IPS-20b (cell line): ENCODE measurements at regions not wholly inside any gene's neighbourhood (a gene's known extent, or its start where the extent isn't known, plus 50 kb on each side); places are given as distances from the start of the nearest gene placed in this dataset.
"Not testable (repeated sequence)": the region's sequence is repeated elsewhere in the genome, so short reads cannot be mapped to it uniquely, and the experiment has no call there.

ENCODE experiments used
- H3K27ac ChIP-seq: one replicate; pipeline ENCODE4 v1.5.1; 2013; ENCODE audit warnings: low read length
- H3K27me3 ChIP-seq: 2 replicates; pipeline ENCODE4 v1.6.1; 2013; ENCODE audit warnings: mild to moderate bottlenecking, low read length, inconsistent platforms; ENCODE audit not compliant: insufficient read depth
- H3K36me3 ChIP-seq: 2 replicates; pipeline ENCODE4 v1.6.1; 2013; ENCODE audit warnings: low read depth, mild to moderate bottlenecking, inconsistent platforms, low read length, moderate library complexity; ENCODE audit not compliant: insufficient read depth
- H3K4me1 ChIP-seq: 2 replicates; pipeline ENCODE4 v1.6.1; 2013; ENCODE audit warnings: mild to moderate bottlenecking, control low read depth, inconsistent platforms, low read length, moderate library complexity; ENCODE audit not compliant: insufficient read depth
- H3K4me3 ChIP-seq: 2 replicates; pipeline ENCODE4 v1.5.1; 2013; ENCODE audit warnings: mild to moderate bottlenecking, low read length, inconsistent platforms
- H3K9ac ChIP-seq: 2 replicates; pipeline ENCODE4 v1.6.1; 2013; ENCODE audit warnings: low read depth, mild to moderate bottlenecking, inconsistent platforms, low read length, moderate library complexity
- H3K9me3 ChIP-seq: 2 replicates; pipeline ENCODE4 v1.6.1; 2013; ENCODE audit warnings: mild to moderate bottlenecking, low read depth, low read length, inconsistent platforms; ENCODE audit not compliant: insufficient read depth

DNA sequence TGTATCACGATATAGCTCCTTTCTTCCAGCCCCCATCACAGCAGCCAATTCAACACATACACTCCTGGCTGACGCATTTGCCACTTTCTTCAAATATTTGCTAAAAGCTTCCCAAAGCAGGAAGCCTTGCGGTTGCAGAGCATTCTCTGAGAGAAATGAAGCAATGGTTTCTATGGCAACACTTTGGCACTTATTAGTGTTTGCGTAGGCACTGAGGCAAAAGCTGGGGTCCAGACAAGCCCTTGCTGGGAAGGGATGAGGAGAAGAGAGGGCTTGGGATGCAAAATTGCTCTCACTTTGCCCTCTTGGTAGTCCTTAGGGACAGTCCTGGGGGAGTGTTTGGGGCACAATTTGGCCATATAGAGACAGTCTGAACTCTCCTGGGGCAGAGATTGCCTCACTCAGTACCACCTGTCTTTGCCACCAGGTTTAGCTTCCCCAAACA lies 55.0 kb upstream of the PAK3 start:
- H3K4me1 ChIP-seq, result no peaks in the 10 kb centered on the region
- H3K36me3 ChIP-seq, result no peaks in the 10 kb centered on the region
- H3K4me3 ChIP-seq, result no peak overlapping the region
- H3K27me3 ChIP-seq, result no peaks in the 10 kb centered on the region
- H3K27ac ChIP-seq, result no peak overlapping the region
- no peaks in the 10 kb centered on the region for H3K9me3 ChIP-seq
- H3K9ac ChIP-seq, result no peak overlapping the region

DNA sequence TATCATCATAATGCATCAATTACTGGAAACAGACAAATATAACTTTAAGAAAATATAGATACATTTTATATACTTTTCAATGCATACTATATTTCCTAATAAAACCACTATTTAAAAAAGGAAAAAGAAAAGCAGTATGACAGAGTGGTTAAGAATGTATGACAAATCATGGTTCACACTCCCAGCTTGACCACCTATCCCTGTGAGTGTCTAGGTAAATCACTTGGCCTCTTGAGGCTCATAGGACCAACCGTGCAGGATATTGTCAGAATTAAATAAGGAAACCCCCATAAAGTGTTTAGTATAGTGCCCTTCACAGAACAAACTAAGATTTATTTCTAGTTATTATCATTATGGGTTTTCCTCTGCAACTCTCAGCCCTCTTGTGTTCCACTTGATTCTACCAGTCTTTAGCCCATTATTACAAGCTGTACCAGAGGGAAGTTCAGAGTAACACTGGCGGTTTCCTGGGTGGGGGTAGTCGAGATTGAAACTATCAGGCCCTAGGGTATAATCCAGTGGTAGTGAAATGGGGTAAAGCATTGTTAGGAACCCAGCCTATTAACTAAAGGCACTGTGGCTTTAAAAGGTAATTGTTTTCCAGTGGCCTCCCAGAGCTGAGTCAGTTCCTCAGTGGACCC lies 55.5 kb upstream of the PAK3 start:
- Histone ChIP-seq H3K4me3 (no peak overlapping the region), H3K9ac (no peak overlapping the region), H3K27me3 (no peaks in the 10 kb centered on the region), H3K4me1 (no peaks in the 10 kb centered on the region), H3K36me3 (no peaks in the 10 kb centered on the region), H3K9me3 (no peaks in the 10 kb centered on the region), H3K27ac (no peak overlapping the region)

DNA sequence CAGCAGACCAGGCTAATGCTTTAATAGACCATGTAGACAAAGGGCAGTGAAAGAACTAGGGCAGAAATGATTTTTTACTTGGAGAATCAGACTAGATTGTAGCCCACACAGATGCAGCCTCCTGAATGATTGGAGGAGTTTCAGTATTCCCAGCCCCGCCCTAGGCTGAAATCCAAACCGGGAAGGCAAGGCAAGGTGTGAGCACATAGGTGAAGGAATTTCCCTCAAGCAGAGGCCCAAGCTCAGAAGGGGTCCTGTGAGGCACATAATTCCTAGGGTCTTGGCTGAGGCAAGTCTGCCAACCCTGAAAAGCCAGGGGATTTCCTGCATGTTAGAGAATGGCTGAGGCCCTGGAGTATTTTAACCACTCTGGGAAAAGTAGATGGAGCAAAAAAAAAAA lies 56.4 kb upstream of the PAK3 start:
- no peak overlapping the region for H3K9ac ChIP-seq
- H3K4me3 ChIP-seq, result no peak overlapping the region
- H3K27ac ChIP-seq, result no peak overlapping the region
- no peaks in the 10 kb centered on the region for H3K36me3 ChIP-seq
- H3K27me3 ChIP-seq, result no peaks in the 10 kb centered on the region
- H3K9me3 ChIP-seq, result no peaks in the 10 kb centered on the region
- H3K4me1 ChIP-seq, result no peaks in the 10 kb centered on the region

DNA sequence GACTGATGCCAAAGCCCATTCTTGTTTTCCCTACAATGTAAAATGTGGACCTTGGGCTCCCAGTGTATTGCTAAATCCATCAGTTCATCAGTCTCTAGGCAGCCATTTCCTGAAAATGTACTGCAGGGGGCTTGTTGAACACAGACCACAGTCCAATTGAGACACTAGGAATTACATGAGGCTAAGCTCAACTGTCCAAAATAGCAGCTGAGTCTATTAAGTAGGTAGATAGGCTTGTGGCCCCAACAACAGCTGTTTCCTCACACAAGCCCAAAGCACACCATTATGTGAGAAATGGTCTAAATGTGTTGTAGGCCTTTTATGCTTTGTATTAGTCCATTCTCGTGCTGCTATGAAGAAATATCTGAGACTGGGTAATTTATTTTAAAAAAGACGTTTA lies 60.0 kb upstream of the PAK3 start:
- H3K36me3 ChIP-seq, result no peaks in the 10 kb centered on the region
- no peaks in the 10 kb centered on the region for H3K4me1 ChIP-seq
- no peak overlapping the region for H3K9ac ChIP-seq
- H3K27ac ChIP-seq, result no peak overlapping the region
- H3K27me3 ChIP-seq, result no peaks in the 10 kb centered on the region
- H3K4me3 ChIP-seq, result no peak overlapping the region
- H3K9me3 ChIP-seq, result no peaks in the 10 kb centered on the region

- no peak overlapping the region for H3K9ac ChIP-seq
- no peaks in the 10 kb centered on the region for H3K9me3 ChIP-seq
- no peaks in the 10 kb centered on the region for H3K27me3 ChIP-seq
- no peak overlapping the region for H3K4me3 ChIP-seq
- H3K36me3 ChIP-seq, result no peaks in the 10 kb centered on the region
- no peak overlapping the region for H3K27ac ChIP-seq
- H3K4me1 ChIP-seq, result no peaks in the 10 kb centered on the region
These were observed 60.7 kb upstream of the PAK3 start for GRCh38 chrX:111035256-111035655.

DNA sequence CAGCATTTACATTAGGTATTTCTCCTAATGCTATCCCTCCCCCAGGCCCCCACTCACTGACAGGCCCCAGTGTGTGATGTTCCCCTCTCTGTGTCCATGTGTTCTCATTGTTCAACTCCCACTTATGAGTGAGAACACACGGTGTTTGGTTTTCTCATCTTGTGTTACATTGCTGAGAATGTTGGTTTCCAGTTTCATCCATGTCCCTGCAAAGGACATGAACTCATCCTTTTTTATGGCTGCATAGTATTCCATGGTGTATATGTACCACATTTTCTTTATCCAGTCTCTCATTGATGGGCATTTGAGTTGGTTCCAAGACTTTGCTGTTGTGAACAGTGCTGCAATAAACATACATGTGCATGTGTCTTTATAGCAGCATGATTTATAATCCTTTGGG lies 73.0 kb upstream of the PAK3 start:
- not testable (repeated sequence) for H3K4me1 ChIP-seq

DNA sequence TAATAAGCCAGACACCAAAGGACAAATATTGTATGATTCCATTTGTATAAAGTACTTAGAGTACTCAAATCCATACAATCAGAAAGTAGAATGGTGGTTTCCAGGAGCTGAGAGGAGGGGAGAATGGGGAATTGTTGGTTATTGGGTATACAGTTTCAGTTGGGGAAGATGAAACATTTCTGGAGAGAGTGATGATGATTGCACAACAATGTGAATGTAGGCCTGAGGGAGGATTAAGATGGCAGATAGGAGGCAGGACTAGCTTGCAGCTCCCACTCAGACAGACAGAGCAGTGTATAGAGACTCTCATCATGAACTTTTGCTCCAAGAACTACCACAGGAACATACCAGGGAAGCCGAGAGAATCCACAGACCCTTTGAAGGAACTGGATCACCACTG lies 75.7 kb upstream of the PAK3 start:
- Histone ChIP-seq H3K4me3 (no peak overlapping the region), H3K4me1 (no peaks in the 10 kb centered on the region), H3K36me3 (no peaks in the 10 kb centered on the region), H3K27ac (no peak overlapping the region), H3K9me3 (no peaks in the 10 kb centered on the region), H3K27me3 (no peaks in the 10 kb centered on the region), H3K9ac (no peak overlapping the region)

More for the DNA sequence above, 73.0 kb upstream of the PAK3 start:
- H3K4me3 ChIP-seq, H3K27me3 ChIP-seq, H3K9ac ChIP-seq, H3K27ac ChIP-seq, H3K36me3 ChIP-seq, H3K9me3 ChIP-seq: not testable (repeated sequence)

GRCh38 chrX:111013778-111014455 lies 82.1 kb upstream of the PAK3 start:
- Histone ChIP-seq H3K27me3 (no peaks in the 10 kb centered on the region), H3K4me1 (peaks cover 2% of the 10 kb centered on the region; the same call in 1 of the 2 replicates), H3K9ac (no peak overlapping the region), H3K9me3 (no peaks in the 10 kb centered on the region), H3K36me3 (no peaks in the 10 kb centered on the region), H3K4me3 (no peak overlapping the region), H3K27ac (no peak overlapping the region)

GRCh38 chrX:111010111-111010510 lies 85.9 kb upstream of the PAK3 start:
- Histone ChIP-seq H3K9ac (no peak overlapping the region), H3K9me3 (no peaks in the 10 kb centered on the region), H3K4me1 (peaks cover 2% of the 10 kb centered on the region; the same call in 1 of the 2 replicates), H3K4me3 (no peak overlapping the region), H3K36me3 (no peaks in the 10 kb centered on the region), H3K27ac (no peak overlapping the region), H3K27me3 (no peaks in the 10 kb centered on the region)

DNA sequence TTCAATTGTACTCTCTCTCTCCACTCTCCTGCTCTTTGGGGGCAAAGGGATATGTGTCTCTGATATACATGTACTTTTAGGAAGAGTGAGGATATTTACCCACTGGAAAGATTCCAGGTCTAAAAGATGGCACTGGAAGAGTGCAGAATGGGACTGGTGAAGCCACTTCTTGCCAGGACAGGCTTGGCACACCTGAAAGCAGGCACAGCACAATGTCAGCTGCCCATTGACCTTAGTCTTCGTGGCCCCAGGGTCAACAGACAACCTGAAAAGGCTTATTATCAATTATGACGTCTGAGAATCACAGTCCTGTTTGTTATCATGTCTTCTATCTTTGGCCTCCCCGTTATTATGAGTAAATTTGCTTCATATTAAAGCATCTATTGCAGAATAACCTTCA lies 86.7 kb upstream of the PAK3 start:
- Histone ChIP-seq H3K4me1 (peaks cover 2% of the 10 kb centered on the region; the same call in 1 of the 2 replicates), H3K36me3 (no peaks in the 10 kb centered on the region), H3K4me3 (no peak overlapping the region), H3K27ac (no peak overlapping the region), H3K9me3 (no peaks in the 10 kb centered on the region), H3K9ac (no peak overlapping the region), H3K27me3 (no peaks in the 10 kb centered on the region)

- Histone ChIP-seq H3K9ac (no peak overlapping the region), H3K27ac (no peak overlapping the region), H3K27me3 (no peaks in the 10 kb centered on the region), H3K36me3 (no peaks in the 10 kb centered on the region), H3K9me3 (no peaks in the 10 kb centered on the region), H3K4me1 (peaks cover 2% of the 10 kb centered on the region; the same call in 1 of the 2 replicates), H3K4me3 (no peak overlapping the region)
These were observed 87.9 kb upstream of the PAK3 start for GRCh38 chrX:111008126-111008525.

DNA sequence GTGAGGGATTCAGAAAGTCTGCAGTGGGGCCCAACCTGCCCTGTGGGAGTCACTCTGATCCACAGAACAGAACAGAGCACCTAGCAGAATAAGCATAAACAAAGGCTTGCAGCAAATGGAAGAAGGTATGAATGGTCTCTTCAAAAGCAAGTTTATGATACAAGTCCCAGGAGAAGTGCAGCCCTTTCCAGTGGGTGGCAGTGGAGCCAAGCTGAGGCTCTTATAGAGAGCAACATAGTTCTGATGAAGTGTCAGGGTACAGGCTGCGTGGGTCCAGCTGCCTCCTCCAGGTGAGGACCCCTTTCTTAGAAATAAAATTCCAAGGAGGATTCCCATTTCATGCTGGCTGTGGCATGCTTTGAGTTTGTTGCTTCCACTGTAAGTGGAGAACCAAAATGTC lies 88.8 kb upstream of the PAK3 start:
- no peak overlapping the region for H3K9ac ChIP-seq
- H3K36me3 ChIP-seq, result no peaks in the 10 kb centered on the region
- peaks cover 2% of the 10 kb centered on the region; the same call in 1 of the 2 replicates for H3K4me1 ChIP-seq
- H3K4me3 ChIP-seq, result no peak overlapping the region
- H3K27me3 ChIP-seq, result no peaks in the 10 kb centered on the region
- H3K9me3 ChIP-seq, result no peaks in the 10 kb centered on the region
- H3K27ac ChIP-seq, result no peak overlapping the region
